HCT116 (cell line): ENCODE measurements at regions not wholly inside any gene's neighbourhood (a gene's known extent, or its start where the extent isn't known, plus 50 kb on each side); places are given as distances from the start of the nearest gene placed in this dataset.

Experiments
- ATF3 ChIP-seq: IDR thresholded peaks from 2 replicates; pipeline ENCODE4 v1.6.1; 2012
- CEBPB ChIP-seq: IDR thresholded peaks from 2 replicates; pipeline ENCODE4 v1.6.1; 2012; ENCODE audit warnings: low read depth
- CTCF ChIP-seq, 3 experiments: fragments of 200-600 bp in 1 of 3; sonication (generic) in 1 of 3; IDR thresholded peaks in 2 of 3; conservative IDR thresholded peaks in 1 of 3; 2 replicates each; pipeline ENCODE4 v1.5.1; 2012 to 2017; ENCODE audit warnings: low read depth in 2 of 3, low read length in 2 of 3, antibody characterized with exemption in 1 of 3, borderline replicate concordance in 1 of 3, control low read depth in 1 of 3, mild to moderate bottlenecking in 1 of 3, mixed read lengths in 1 of 3, mixed run types in 1 of 3, moderate library complexity in 1 of 3; ENCODE audit not compliant: insufficient read depth in 1 of 3
- FOSL1 ChIP-seq: IDR thresholded peaks from 2 replicates; pipeline ENCODE4 v1.6.1; 2012; ENCODE audit warnings: low read depth
- POLR2A ChIP-seq: IDR thresholded peaks from 2 replicates; pipeline ENCODE4 v1.7.0; 2011; ENCODE audit warnings: borderline replicate concordance; ENCODE audit not compliant: insufficient read depth, insufficient read length; ENCODE audit errors: extremely low read depth
- SRF ChIP-seq: IDR thresholded peaks from 2 replicates; pipeline ENCODE4 v1.6.1; 2012; ENCODE audit warnings: low read depth
- ZNF274 ChIP-seq: fragments of 200-500 bp; sonication (Bioruptor generic); IDR thresholded peaks from 2 replicates; pipeline ENCODE4 v1.6.1; 2014; ENCODE audit warnings: mild to moderate bottlenecking, low read depth, low read length, inconsistent platforms
- TF ChIP-seq, protein P1 (sequence below): IDR thresholded peaks from 2 replicates; pipeline ENCODE4 v1.6.1; 2012; ENCODE audit warnings: low read depth
- TF ChIP-seq, protein P2 (sequence below): IDR thresholded peaks from 2 replicates; pipeline ENCODE4 v1.6.1; 2011; ENCODE audit warnings: mild to moderate bottlenecking, low read length, moderate library complexity; ENCODE audit not compliant: insufficient replicate concordance; ENCODE audit errors: extremely low read depth

- TF ChIP-seq CTCF (IDR thresholded peaks at IDR 0.05 in 2 of 3, conservative IDR thresholded peaks at IDR 0.05 in 1 of 3; ENCODE audit: borderline replicate concordance in 1 of 3, insufficient read depth in 1 of 3, low read depth in 2 of 3, low read length in 2 of 3) (no peak), CEBPB (no peak), ATF3 (no peak), POLR2A (no peak), FOSL1 (no peak), ZNF274 (no peak), SRF (no peak)
- TF ChIP-seq, protein P1, sequence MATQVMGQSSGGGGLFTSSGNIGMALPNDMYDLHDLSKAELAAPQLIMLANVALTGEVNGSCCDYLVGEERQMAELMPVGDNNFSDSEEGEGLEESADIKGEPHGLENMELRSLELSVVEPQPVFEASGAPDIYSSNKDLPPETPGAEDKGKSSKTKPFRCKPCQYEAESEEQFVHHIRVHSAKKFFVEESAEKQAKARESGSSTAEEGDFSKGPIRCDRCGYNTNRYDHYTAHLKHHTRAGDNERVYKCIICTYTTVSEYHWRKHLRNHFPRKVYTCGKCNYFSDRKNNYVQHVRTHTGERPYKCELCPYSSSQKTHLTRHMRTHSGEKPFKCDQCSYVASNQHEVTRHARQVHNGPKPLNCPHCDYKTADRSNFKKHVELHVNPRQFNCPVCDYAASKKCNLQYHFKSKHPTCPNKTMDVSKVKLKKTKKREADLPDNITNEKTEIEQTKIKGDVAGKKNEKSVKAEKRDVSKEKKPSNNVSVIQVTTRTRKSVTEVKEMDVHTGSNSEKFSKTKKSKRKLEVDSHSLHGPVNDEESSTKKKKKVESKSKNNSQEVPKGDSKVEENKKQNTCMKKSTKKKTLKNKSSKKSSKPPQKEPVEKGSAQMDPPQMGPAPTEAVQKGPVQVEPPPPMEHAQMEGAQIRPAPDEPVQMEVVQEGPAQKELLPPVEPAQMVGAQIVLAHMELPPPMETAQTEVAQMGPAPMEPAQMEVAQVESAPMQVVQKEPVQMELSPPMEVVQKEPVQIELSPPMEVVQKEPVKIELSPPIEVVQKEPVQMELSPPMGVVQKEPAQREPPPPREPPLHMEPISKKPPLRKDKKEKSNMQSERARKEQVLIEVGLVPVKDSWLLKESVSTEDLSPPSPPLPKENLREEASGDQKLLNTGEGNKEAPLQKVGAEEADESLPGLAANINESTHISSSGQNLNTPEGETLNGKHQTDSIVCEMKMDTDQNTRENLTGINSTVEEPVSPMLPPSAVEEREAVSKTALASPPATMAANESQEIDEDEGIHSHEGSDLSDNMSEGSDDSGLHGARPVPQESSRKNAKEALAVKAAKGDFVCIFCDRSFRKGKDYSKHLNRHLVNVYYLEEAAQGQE: no peak
- TF ChIP-seq, protein P2, sequence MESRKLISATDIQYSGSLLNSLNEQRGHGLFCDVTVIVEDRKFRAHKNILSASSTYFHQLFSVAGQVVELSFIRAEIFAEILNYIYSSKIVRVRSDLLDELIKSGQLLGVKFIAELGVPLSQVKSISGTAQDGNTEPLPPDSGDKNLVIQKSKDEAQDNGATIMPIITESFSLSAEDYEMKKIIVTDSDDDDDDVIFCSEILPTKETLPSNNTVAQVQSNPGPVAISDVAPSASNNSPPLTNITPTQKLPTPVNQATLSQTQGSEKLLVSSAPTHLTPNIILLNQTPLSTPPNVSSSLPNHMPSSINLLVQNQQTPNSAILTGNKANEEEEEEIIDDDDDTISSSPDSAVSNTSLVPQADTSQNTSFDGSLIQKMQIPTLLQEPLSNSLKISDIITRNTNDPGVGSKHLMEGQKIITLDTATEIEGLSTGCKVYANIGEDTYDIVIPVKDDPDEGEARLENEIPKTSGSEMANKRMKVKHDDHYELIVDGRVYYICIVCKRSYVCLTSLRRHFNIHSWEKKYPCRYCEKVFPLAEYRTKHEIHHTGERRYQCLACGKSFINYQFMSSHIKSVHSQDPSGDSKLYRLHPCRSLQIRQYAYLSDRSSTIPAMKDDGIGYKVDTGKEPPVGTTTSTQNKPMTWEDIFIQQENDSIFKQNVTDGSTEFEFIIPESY: no peak
These were observed 186.8 kb upstream of the VIPR2 start for GRCh38 chr7:159331462-159331861.
